HG02623 (cell line): ENCODE measurements at regions not wholly inside any gene's neighbourhood (a gene's known extent, or its start where the extent isn't known, plus 50 kb on each side); places are given as distances from the start of the nearest gene placed in this dataset.

Source experiments
- ATAC-seq: cut with Tn5 transposase; IDR thresholded peaks from one replicate; pipeline ENCODE4 v1.9.1; 2021; ENCODE audit warnings: moderate library complexity; ENCODE audit not compliant: unreplicated experiment

GRCh38 chr5:117055517-117055916 lies 480.9 kb upstream of the SEMA6A start:
- ATAC-seq, result no peak

GRCh38 chr5:117054911-117055310 lies 480.3 kb upstream of the SEMA6A start:
- ATAC-seq, result no peak

GRCh38 chr5:117054141-117054540 lies 479.5 kb upstream of the SEMA6A start:
- no peak for ATAC-seq

- no peak for ATAC-seq
These were observed 467.4 kb upstream of the SEMA6A start for GRCh38 chr5:117041926-117042595.

- no peak for ATAC-seq
These were observed 464.4 kb upstream of the SEMA6A start for GRCh38 chr5:117039035-117039434.

GRCh38 chr5:117027384-117027783 lies 452.8 kb upstream of the SEMA6A start:
- no peak for ATAC-seq

- ATAC-seq, result no peak
These were observed 446.4 kb upstream of the SEMA6A start for GRCh38 chr5:117020999-117021398.

- ATAC-seq, result no peak
These were observed 438.8 kb upstream of the SEMA6A start for GRCh38 chr5:117013280-117013877.

GRCh38 chr5:117010574-117010973 lies 436.0 kb upstream of the SEMA6A start:
- no peak for ATAC-seq

GRCh38 chr5:116998024-116998423 lies 423.4 kb upstream of the SEMA6A start:
- no peak for ATAC-seq

GRCh38 chr5:116992681-116993080 lies 418.1 kb upstream of the SEMA6A start:
- no peak for ATAC-seq

GRCh38 chr5:116989995-116990394 lies 415.4 kb upstream of the SEMA6A start:
- ATAC-seq, result no peak

GRCh38 chr5:116982035-116982434 lies 407.4 kb upstream of the SEMA6A start:
- no peak for ATAC-seq

- no peak for ATAC-seq
These were observed 406.0 kb upstream of the SEMA6A start for GRCh38 chr5:116980581-116980980.

GRCh38 chr5:116976767-116977166 lies 402.1 kb upstream of the SEMA6A start:
- no peak for ATAC-seq

GRCh38 chr5:116971131-116971530 lies 396.5 kb upstream of the SEMA6A start:
- ATAC-seq, result no peak

- no peak for ATAC-seq
These were observed 395.7 kb upstream of the SEMA6A start for GRCh38 chr5:116970318-116970717.

GRCh38 chr5:116964438-116964837 lies 389.8 kb upstream of the SEMA6A start:
- no peak for ATAC-seq

- no peak for ATAC-seq
These were observed 386.4 kb upstream of the SEMA6A start for GRCh38 chr5:116961021-116961420.

- no peak for ATAC-seq
These were observed 385.2 kb upstream of the SEMA6A start for GRCh38 chr5:116959843-116960242.

GRCh38 chr5:116953251-116953930 lies 378.8 kb upstream of the SEMA6A start:
- no peak for ATAC-seq

GRCh38 chr5:116951219-116951618 lies 376.6 kb upstream of the SEMA6A start:
- ATAC-seq, result no peak
